ENCODE measurements at regions not wholly inside any gene's neighbourhood (a gene's known extent, or its start where the extent isn't known, plus 50 kb on each side); places are given as distances from the start of the nearest gene placed in this dataset.

GRCh38 chr1:23615423-23615822, 56.1 kb upstream of the ID3 start:
- no peak for DNase-seq (ENCODE audit: low read depth)

GRCh38 chr1:23614032-23614660, 54.8 kb upstream of the ID3 start:
- DNase-seq (ENCODE audit: low read depth) = no peak

GRCh38 chr1:23613191-23614031, 54.1 kb upstream of the ID3 start:
- no peak for DNase-seq (ENCODE audit: low read depth)

GRCh38 chr1:23611601-23612327, 52.5 kb upstream of the ID3 start:
- DNase-seq (ENCODE audit: low read depth) = no peak

GRCh38 chr1:23610677-23611076, 51.4 kb upstream of the ID3 start:
- DNase-seq (ENCODE audit: low read depth) = no peak

- DNase-seq (ENCODE audit: low read depth) = no peak
Measured at GRCh38 chr1:23609971-23610370, 50.7 kb upstream of the ID3 start.
